LNCAP (cell line): ENCODE measurements at regions not wholly inside any gene's neighbourhood (a gene's known extent, or its start where the extent isn't known, plus 50 kb on each side); places are given as distances from the start of the nearest gene placed in this dataset.

Experiments
- TF ChIP-seq, protein P1 (sequence below): fragments of 450-650 bp; IDR thresholded peaks from 2 replicates; pipeline ENCODE4 v1.5.1; 2017; ENCODE audit warnings: mild to moderate bottlenecking

DNA sequence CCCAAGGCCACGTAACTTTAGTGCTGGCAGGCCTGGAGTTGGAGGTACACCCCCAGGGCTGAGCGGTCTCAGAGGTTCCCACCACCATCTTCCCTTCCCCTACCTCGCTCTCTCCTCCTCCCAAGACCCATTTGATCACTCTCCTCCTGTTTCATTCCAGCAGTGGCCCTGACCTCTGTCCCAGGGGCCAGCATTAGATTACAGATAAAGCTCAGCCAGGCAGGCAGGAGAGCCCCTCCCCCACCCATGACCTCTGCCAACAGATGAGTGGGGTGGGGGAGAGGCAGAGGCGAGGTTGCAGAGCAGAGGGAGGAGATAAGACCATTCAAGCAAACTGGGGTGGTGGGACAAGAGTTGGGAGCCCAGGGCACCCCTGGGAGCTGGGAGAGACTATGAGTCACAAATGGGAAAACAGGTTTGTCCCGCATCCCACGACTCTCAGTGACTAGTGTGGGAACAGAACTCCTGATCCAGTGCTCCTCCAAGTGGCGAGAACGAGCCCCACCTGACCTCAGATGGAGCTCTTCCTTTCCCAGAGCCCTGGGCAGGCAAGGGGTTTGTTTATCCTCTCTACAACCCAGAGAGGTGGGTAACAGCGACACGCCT lies 367.9 kb downstream of the MN1 start:
- TF ChIP-seq, protein P1, sequence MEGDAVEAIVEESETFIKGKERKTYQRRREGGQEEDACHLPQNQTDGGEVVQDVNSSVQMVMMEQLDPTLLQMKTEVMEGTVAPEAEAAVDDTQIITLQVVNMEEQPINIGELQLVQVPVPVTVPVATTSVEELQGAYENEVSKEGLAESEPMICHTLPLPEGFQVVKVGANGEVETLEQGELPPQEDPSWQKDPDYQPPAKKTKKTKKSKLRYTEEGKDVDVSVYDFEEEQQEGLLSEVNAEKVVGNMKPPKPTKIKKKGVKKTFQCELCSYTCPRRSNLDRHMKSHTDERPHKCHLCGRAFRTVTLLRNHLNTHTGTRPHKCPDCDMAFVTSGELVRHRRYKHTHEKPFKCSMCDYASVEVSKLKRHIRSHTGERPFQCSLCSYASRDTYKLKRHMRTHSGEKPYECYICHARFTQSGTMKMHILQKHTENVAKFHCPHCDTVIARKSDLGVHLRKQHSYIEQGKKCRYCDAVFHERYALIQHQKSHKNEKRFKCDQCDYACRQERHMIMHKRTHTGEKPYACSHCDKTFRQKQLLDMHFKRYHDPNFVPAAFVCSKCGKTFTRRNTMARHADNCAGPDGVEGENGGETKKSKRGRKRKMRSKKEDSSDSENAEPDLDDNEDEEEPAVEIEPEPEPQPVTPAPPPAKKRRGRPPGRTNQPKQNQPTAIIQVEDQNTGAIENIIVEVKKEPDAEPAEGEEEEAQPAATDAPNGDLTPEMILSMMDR: no peak

DNA sequence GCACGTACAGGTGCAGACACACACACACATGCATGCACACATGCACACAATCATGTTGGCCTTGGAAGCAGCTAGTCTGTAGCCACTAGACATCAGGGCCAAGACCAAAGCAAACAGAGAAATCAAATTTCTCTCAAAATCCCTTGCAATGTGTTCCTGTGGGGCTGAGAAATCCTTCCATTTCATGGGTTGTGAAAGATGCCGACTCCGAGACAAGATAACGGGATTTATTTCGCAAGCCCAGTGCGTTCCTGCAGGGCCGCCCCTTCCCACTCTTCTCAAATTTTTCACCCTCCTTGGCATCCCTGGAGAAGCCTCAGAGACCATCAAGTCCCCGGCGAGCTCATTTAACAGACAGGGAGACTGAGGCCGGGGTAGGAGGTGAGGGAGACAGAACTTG lies 366.7 kb downstream of the MN1 start:
- TF ChIP-seq, protein P1: no peak

DNA sequence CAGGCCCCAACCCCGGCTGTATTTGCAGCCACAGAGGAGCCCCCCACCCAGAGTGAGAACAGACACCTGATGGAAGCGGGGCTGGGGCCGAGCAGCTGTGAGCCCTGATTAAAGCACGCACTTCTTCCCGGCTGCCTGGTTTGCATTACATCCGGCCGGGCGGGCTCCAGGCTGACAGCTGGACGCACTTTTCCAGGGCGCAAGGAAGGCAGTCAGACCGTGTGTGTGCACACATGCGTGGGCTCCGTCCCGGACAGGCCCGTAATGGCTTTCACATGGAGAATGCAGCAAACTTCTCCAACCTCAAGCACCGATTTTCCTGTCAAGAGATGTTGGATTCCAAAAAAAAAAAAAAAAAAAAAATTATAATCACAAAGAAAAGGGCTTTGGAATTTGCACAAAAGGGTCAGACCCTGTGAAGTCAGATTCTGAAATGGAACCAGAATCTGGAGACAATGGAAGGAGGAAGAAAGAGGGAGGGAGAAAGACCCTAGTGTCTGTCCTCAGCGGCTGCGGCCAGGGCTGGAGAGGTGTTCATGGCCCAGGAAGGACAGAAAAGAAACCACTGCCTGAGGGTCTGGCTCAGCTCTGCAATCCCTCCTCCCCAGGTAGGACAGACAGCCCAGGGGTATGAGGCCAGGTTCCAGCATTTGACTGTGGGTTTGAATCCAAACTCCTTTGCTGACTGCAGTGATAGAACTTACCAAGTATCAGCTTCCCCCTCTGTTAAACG lies 365.5 kb downstream of the MN1 start:
- TF ChIP-seq, protein P1: no peak

DNA sequence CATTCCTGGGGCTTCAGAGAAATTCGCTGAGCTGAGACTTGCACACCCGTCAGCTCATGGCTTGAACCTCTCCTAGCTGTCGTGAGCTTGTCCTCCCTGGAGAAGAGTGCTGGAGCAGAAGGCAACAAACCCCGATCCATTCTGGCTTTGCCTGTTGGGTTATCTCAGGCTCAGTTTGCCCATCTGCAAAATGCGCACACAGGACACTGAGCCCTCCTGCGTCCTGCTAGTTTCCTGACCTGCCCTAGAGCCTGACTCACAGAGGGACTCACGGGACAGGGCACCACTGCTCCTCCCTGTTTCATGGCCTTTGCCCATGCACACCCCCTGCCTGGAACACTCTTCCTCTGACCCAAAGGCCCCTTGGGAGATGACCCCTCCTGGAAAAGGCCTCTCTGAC lies 365.0 kb downstream of the MN1 start:
- TF ChIP-seq, protein P1: no peak

DNA sequence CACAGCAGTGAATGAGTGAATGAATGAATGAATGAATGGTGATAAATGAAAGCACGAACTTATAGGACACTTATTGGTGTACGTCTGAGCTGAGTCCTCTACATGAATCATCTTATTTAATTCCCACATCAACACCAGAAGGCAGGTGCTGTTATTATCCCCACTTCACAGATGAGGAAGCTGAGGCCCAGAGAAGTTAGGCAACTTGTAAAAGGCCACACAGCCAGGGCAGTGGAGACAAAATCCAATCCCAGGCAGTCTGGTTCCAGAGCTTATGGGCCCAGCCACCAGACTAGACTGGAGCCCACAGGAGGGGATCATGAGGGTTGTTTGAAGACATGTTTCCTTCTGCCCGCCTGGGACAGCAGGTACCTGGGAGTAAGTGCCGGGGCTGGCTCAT lies 364.0 kb downstream of the MN1 start:
- TF ChIP-seq, protein P1: no peak

DNA sequence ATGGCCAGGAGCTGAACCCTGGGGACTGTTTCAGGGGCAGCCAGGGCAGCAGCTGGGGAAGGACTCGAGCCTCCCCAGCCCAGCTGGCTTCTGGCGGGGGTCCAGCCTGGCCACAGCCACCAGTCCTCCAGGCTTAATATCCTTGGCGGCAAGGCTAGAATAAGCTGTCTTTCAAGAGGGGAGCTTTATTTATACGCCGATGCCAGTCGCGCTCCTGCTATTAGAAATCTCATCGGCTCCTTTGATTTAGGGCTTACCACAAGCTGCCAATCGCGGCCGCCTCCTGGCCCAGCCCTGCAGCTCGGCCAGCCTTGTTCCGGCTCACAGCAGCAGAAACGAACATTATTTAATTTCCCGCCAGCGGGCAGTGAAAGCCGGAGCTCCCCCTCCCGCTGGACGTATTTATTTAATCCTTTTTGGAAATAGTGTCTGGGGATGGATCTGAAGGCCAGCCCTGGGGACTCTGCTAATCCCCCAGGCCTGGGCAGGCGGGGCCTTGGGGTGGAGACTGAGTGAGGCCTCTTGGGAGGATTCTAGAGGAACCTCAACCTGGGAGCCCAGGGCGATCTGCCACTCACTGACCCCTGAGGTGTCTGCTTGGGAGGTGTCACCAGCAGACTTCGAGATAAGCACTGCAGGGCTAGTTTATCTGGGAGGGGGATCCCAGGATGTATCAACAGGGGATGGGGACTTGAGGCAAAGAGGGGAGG lies 363.1 kb downstream of the MN1 start:
- TF ChIP-seq, protein P1: no peak

DNA sequence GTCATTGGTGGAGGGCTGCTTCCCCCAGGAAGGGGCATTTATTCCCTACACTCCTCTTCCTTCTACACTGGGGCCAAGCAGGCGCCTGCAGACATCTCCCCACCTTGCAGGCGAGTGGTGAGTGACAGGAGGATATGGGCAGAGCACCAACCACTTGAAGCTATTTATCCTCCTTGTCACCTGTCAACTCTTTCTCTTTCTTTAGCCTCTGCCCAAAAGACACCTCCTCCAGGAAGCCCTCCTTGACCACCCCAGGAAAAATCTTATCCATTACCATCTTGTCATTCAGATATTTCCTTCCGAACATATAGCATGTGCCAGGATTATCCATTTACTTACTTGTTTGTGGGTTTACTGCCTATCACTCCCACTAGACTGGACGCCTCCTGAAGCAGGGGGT lies 362.4 kb downstream of the MN1 start:
- TF ChIP-seq, protein P1: no peak
